Naive thymus-derived CD4-positive, alpha-beta T cell (primary cell): ENCODE measurements at regions not wholly inside any gene's neighbourhood (a gene's known extent, or its start where the extent isn't known, plus 50 kb on each side); places are given as distances from the start of the nearest gene placed in this dataset.

Experiments used
- ATAC-seq: fragments of 150-1000 bp; cut with Tn5 transposase; 2 replicates; pipeline ENCODE4 v1.10.0; 2021; ENCODE audit warnings: mild to moderate bottlenecking, moderate library complexity
- CTCF ChIA-PET: fragments of 350-600 bp; sonication (Branson Sonifier 250); formaldehyde crosslinking; loops from one replicate; lab custom pipeline; 2021; ENCODE audit warnings: antibody characterized with exemption; lab: Charles Lee
- POLR2A ChIA-PET: fragments of 350-600 bp; sonication (Branson Sonifier 250); formaldehyde crosslinking; loops from one replicate; lab custom pipeline; 2021; ENCODE audit warnings: antibody characterized with exemption, inconsistent platforms; lab: Charles Lee
- DNase-seq, 9 donors: peaks; one replicate each; pipeline versions ENCODE4 v3.0.0 to v3.0.0-alpha.2; 2020 to 2022; ENCODE audit warnings: mixed read lengths in 1 of 9
- H3K27ac ChIP-seq: one replicate; pipeline ENCODE4 v1.7.0; 2013; ENCODE audit warnings: mild to moderate bottlenecking, low read depth, low read length, moderate library complexity
- H3K27me3 ChIP-seq, 2 donors: one replicate each; pipeline ENCODE4 v1.7.0; 2013; ENCODE audit warnings: low read length in 2 of 2, mild to moderate bottlenecking in 2 of 2, moderate library complexity in 2 of 2; ENCODE audit not compliant: control insufficient read depth in 2 of 2, insufficient read depth in 2 of 2
- H3K36me3 ChIP-seq, 3 experiments: 1 replicate in 2 of 3; 2 replicates in 1 of 3; pipeline ENCODE4 v1.7.0; 2013; ENCODE audit warnings: low read length in 3 of 3, mild to moderate bottlenecking in 3 of 3, moderate library complexity in 1 of 3; ENCODE audit not compliant: insufficient read depth in 3 of 3, control insufficient read depth in 2 of 3
- H3K4me1 ChIP-seq, 2 donors: one replicate each; pipeline ENCODE4 v1.7.0; 2013; ENCODE audit warnings: low read length in 2 of 2, mild to moderate bottlenecking in 2 of 2, moderate library complexity in 1 of 2; ENCODE audit not compliant: control insufficient read depth in 2 of 2, insufficient read depth in 2 of 2
- H3K4me3 ChIP-seq: 2 replicates; pipeline ENCODE4 v1.7.0; 2013; ENCODE audit warnings: mild to moderate bottlenecking, low read length
- H3K9me3 ChIP-seq, 3 experiments: 1 replicate in 2 of 3; 2 replicates in 1 of 3; pipeline ENCODE4 v1.7.0; 2013; ENCODE audit warnings: low read length in 3 of 3; ENCODE audit not compliant: control insufficient read depth in 2 of 3
- H3K27ac Mint-ChIP-seq, 9 donors: one replicate each; pipeline ENCODE4 v1.8.0; 2020 to 2022; ENCODE audit warnings: mixed read lengths in 9 of 9, mild to moderate bottlenecking in 8 of 9, moderate library complexity in 5 of 9, inconsistent platforms in 2 of 9
- H3K27me3 Mint-ChIP-seq, 5 donors: one replicate each; pipeline ENCODE4 v1.8.0; 2021 to 2022; ENCODE audit warnings: mixed read lengths in 5 of 5, mild to moderate bottlenecking in 1 of 5
- H3K36me3 Mint-ChIP-seq, 5 donors: one replicate each; pipeline ENCODE4 v1.8.0; 2020 to 2022; ENCODE audit warnings: mixed read lengths in 5 of 5, mild to moderate bottlenecking in 3 of 5, inconsistent platforms in 1 of 5
- H3K4me1 Mint-ChIP-seq, 7 donors: one replicate each; pipeline ENCODE4 v1.8.0; 2020 to 2022; ENCODE audit warnings: mixed read lengths in 7 of 7, mild to moderate bottlenecking in 3 of 7, inconsistent platforms in 1 of 7
- H3K4me3 Mint-ChIP-seq, 10 donors: one replicate each; pipeline ENCODE4 v1.8.0; 2020 to 2022; ENCODE audit warnings: mild to moderate bottlenecking in 10 of 10, mixed read lengths in 10 of 10, moderate library complexity in 6 of 10, inconsistent platforms in 2 of 10
- H3K9me3 Mint-ChIP-seq, 11 donors: one replicate each; pipeline ENCODE4 v1.8.0; 2020 to 2022; ENCODE audit warnings: mixed read lengths in 11 of 11, mild to moderate bottlenecking in 4 of 11, inconsistent platforms in 1 of 11, moderate library complexity in 1 of 11
- intact Hi-C, 2 donors: fragments of 100-400 bp; cut with micrococcal nuclease; formaldehyde crosslinking; loops; one replicate each; pipeline ENCODE4 v1.15.1; 2023

DNA sequence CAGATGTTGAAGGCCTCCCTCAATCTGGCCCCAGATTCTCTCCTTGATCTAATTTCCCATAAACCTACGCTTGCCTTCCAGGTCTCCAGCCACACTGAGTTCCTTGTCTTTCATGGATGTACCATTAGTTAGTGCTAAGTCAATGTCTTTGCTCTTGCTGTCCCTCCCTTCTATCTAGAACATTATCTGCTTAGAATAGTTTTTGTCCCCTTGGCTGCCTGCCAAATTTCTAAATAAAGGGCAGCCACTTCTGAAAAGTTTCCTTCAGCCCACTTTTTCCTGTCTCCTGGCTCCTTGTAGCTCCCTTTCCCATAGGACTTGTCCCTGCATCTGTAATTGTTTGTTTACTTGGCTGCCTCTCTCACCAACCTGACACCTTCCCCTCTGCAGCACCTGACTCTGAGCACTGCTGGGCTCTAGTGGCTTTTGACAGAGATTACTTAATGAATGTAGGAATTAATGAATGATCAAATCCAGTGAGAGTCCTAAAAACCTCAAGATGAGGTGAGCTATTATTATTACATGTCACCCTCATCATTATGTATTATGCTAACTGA is 58.3 kb downstream of the CXCL12 start:
- peaks cover 0 to 3% (median 0%) of the 10 kb centered on the region in 11 donors for H3K9me3 Mint-ChIP-seq
- DNase-seq (no peak), ATAC-seq (no peak)
- ChIA-PET CTCF (no interaction called here), POLR2A (no interaction called here)
- no peaks in the 10 kb centered on the region for H3K36me3 Mint-ChIP-seq
- no peak overlapping the region for H3K27ac Mint-ChIP-seq
- no peak overlapping the region for H3K4me3 Mint-ChIP-seq
- peaks cover 0 to 3% of the 10 kb centered on the region in 2 donors for H3K27me3 ChIP-seq
- H3K27me3 Mint-ChIP-seq, result peaks cover 0 to 48% (median 22%) of the 10 kb centered on the region in 5 donors
- H3K9me3 ChIP-seq, result no peaks in the 10 kb centered on the region
- no peaks in the 10 kb centered on the region for H3K4me1 ChIP-seq
- no peaks in the 10 kb centered on the region for H3K36me3 ChIP-seq
- H3K4me3 ChIP-seq, result no peak overlapping the region
- no peak overlapping the region for H3K27ac ChIP-seq
- intact Hi-C loops, result no loop called here
- H3K4me1 Mint-ChIP-seq, result peaks cover 0 to 2% (median 0%) of the 10 kb centered on the region in 7 donors

- DNase-seq (no peak), ATAC-seq (no peak)
- Histone ChIP-seq H3K27ac (no peak overlapping the region), H3K36me3 (no peaks in the 10 kb centered on the region), H3K4me3 (no peak overlapping the region), H3K4me1 (no peaks in the 10 kb centered on the region), H3K9me3 (no peaks in the 10 kb centered on the region), H3K27me3 (peaks cover 0 to 3% of the 10 kb centered on the region in 2 donors)
- no peak overlapping the region for H3K4me3 Mint-ChIP-seq
- CTCF ChIA-PET, result no interaction called here
- H3K27ac Mint-ChIP-seq, result no peak overlapping the region
- intact Hi-C loops, result no loop called here
- peaks cover 0 to 3% (median 0%) of the 10 kb centered on the region in 11 donors for H3K9me3 Mint-ChIP-seq
- POLR2A ChIA-PET, result no interaction called here
- H3K36me3 Mint-ChIP-seq, result no peaks in the 10 kb centered on the region
- peaks cover 0 to 2% (median 0%) of the 10 kb centered on the region in 7 donors for H3K4me1 Mint-ChIP-seq
- peaks cover 0 to 48% (median 28%) of the 10 kb centered on the region in 5 donors for H3K27me3 Mint-ChIP-seq
These were observed 59.1 kb downstream of the CXCL12 start for GRCh38 chr10:44325596-44326307.

DNA sequence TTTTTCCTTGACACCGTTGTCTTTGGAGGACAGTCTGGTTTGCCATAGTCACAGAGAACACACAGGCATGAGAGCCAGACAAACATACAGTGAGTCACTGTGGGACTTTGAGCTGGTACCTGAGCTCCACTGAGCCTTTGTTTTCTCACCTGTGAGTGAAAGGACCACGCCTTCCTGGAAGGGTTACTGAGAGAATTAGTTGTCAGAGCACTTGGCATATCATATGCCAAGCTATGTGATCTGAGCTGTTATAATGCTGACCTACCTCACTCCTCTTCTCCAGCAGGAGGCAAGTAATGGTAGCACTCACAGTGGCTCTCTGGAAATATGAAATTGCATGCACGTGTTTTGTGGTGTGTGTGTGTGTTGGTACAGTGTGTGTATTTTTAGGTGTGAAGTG is 59.7 kb downstream of the CXCL12 start:
- Mint-ChIP-seq H3K27me3 (peaks cover 0 to 48% (median 27%) of the 10 kb centered on the region in 5 donors), H3K4me1 (peaks cover 0 to 2% (median 0%) of the 10 kb centered on the region in 7 donors), H3K4me3 (no peak overlapping the region), H3K9me3 (peaks cover 0 to 3% (median 0%) of the 10 kb centered on the region in 11 donors), H3K36me3 (no peaks in the 10 kb centered on the region), H3K27ac (no peak overlapping the region)
- DNase-seq (no peak), ATAC-seq (no peak)
- peaks cover 0 to 3% of the 10 kb centered on the region in 2 donors for H3K27me3 ChIP-seq
- intact Hi-C loops, result no loop called here
- H3K4me1 ChIP-seq, result no peaks in the 10 kb centered on the region
- POLR2A ChIA-PET, result no interaction called here
- no peaks in the 10 kb centered on the region for H3K36me3 ChIP-seq
- H3K27ac ChIP-seq, result no peak overlapping the region
- CTCF ChIA-PET, result no interaction called here
- no peak overlapping the region for H3K4me3 ChIP-seq
- no peaks in the 10 kb centered on the region for H3K9me3 ChIP-seq

DNA sequence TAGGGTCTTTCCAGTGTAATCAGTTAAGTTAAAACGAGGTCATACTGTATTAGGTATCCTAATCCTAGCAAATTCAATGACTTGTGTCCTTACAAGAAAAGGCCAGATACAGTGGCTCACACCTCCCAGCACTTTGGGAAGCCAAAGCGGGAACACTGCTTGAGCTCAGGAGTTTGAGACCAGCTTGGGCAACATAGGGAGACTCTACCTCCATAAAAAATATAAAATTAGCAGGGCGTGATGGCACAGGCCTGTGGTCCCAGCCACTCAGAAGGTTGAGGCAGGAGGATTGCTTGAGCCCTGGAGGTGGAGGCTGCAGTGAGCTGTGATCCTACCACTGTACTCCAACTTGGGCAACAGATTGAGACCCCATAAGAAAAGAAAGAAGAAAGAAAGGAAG is 61.1 kb downstream of the CXCL12 start:
- intact Hi-C loops, result no loop called here
- DNase-seq (no peak), ATAC-seq (no peak)
- H3K9me3 ChIP-seq, result no peaks in the 10 kb centered on the region
- peaks cover 0 to 3% of the 10 kb centered on the region in 2 donors for H3K27me3 ChIP-seq
- H3K4me1 Mint-ChIP-seq, result peaks cover 0 to 2% (median 0%) of the 10 kb centered on the region in 7 donors
- H3K4me3 ChIP-seq, result no peak overlapping the region
- no peaks in the 10 kb centered on the region for H3K36me3 ChIP-seq
- no peak overlapping the region for H3K27ac Mint-ChIP-seq
- H3K4me3 Mint-ChIP-seq, result no peak overlapping the region
- no peaks in the 10 kb centered on the region for H3K4me1 ChIP-seq
- peaks cover 0 to 3% (median 0%) of the 10 kb centered on the region in 11 donors for H3K9me3 Mint-ChIP-seq
- H3K27ac ChIP-seq, result no peak overlapping the region
- H3K36me3 Mint-ChIP-seq, result no peaks in the 10 kb centered on the region
- H3K27me3 Mint-ChIP-seq, result peaks cover 0 to 44% (median 35%) of the 10 kb centered on the region in 5 donors
- POLR2A ChIA-PET, result no interaction called here
- CTCF ChIA-PET, result no interaction called here

- Histone ChIP-seq H3K9me3 (no peaks in the 10 kb centered on the region), H3K27ac (no peak overlapping the region), H3K4me1 (no peaks in the 10 kb centered on the region), H3K4me3 (no peak overlapping the region), H3K36me3 (no peaks in the 10 kb centered on the region), H3K27me3 (no peaks in the 10 kb centered on the region)
- Mint-ChIP-seq H3K27me3 (peaks cover 0 to 49% (median 32%) of the 10 kb centered on the region in 5 donors), H3K27ac (no peak overlapping the region), H3K4me1 (peaks cover 0 to 2% (median 0%) of the 10 kb centered on the region in 7 donors), H3K36me3 (no peaks in the 10 kb centered on the region), H3K9me3 (peaks cover 0 to 3% (median 0%) of the 10 kb centered on the region in 11 donors), H3K4me3 (no peak overlapping the region)
- DNase-seq (no peak), ATAC-seq (no peak)
- POLR2A ChIA-PET, result no interaction called here
- intact Hi-C loops, result no loop called here
- CTCF ChIA-PET, result no interaction called here
These were observed 62.8 kb downstream of the CXCL12 start for GRCh38 chr10:44322137-44322536.

DNA sequence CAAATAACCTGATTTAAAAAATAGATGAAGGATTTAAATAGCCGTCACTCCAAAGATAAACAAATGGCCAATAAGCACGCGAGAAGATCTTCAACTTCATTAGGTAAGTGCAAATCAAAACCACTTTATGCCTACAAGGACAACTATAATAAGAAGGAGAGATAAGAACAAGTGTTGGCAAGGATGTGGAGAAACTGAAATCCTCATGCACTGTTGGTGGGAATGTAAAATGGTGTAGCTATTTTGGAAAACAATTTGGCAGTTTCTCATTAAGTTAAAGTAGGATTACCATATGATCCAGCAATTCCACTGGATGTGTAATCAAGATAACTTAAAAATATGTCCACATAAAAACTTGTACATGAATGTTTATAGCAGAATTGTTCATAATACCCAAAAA is 64.1 kb downstream of the CXCL12 start:
- CTCF ChIA-PET, result no interaction called here
- Histone ChIP-seq H3K4me1 (no peaks in the 10 kb centered on the region), H3K9me3 (no peaks in the 10 kb centered on the region), H3K27me3 (no peaks in the 10 kb centered on the region), H3K36me3 (no peaks in the 10 kb centered on the region), H3K27ac (no peak overlapping the region), H3K4me3 (no peak overlapping the region)
- ATAC-seq (no peak), DNase-seq (no peak)
- Mint-ChIP-seq H3K9me3 (peaks cover 0 to 3% (median 0%) of the 10 kb centered on the region in 11 donors), H3K4me1 (peaks cover 0 to 6% (median 0%) of the 10 kb centered on the region in 7 donors), H3K27me3 (peaks cover 0 to 45% (median 26%) of the 10 kb centered on the region in 5 donors), H3K27ac (no peak overlapping the region), H3K4me3 (no peak overlapping the region), H3K36me3 (no peaks in the 10 kb centered on the region)
- intact Hi-C loops, result no loop called here
- POLR2A ChIA-PET, result no interaction called here

GRCh38 chr10:44317856-44318255 is 67.0 kb downstream of the CXCL12 start:
- Histone ChIP-seq H3K4me1 (no peaks in the 10 kb centered on the region), H3K4me3 (no peak overlapping the region), H3K27ac (no peak overlapping the region), H3K9me3 (no peaks in the 10 kb centered on the region), H3K36me3 (no peaks in the 10 kb centered on the region), H3K27me3 (no peaks in the 10 kb centered on the region)
- H3K4me1 Mint-ChIP-seq, result peaks cover 0 to 5% (median 0%) of the 10 kb centered on the region in 7 donors
- ATAC-seq, result no peak
- H3K27me3 Mint-ChIP-seq, result peaks cover 0 to 41% (median 37%) of the 10 kb centered on the region in 5 donors
- intact Hi-C loops, result no loop called here
- H3K4me3 Mint-ChIP-seq, result no peak overlapping the region
- no peak for DNase-seq
- ChIA-PET CTCF (no interaction called here), POLR2A (no interaction called here)
- H3K36me3 Mint-ChIP-seq, result no peaks in the 10 kb centered on the region
- peaks cover 0 to 2% (median 0%) of the 10 kb centered on the region in 11 donors for H3K9me3 Mint-ChIP-seq
- no peak overlapping the region for H3K27ac Mint-ChIP-seq
